NCI-H1417 treated with DMSO at 0.1 percent for 48 hours (cell line): ENCODE measurements at regions not wholly inside any gene's neighbourhood (a gene's known extent, or its start where the extent isn't known, plus 50 kb on each side); places are given as distances from the start of the nearest gene placed in this dataset.
"Not testable (repeated sequence)": the region's sequence is repeated elsewhere in the genome, so short reads cannot be mapped to it uniquely, and the experiment has no call there.

ENCODE experiments used
- DNase-seq: peaks from one replicate; lab custom pipeline; 2025; lab: John Stamatoyannopoulos, UW

DNA sequence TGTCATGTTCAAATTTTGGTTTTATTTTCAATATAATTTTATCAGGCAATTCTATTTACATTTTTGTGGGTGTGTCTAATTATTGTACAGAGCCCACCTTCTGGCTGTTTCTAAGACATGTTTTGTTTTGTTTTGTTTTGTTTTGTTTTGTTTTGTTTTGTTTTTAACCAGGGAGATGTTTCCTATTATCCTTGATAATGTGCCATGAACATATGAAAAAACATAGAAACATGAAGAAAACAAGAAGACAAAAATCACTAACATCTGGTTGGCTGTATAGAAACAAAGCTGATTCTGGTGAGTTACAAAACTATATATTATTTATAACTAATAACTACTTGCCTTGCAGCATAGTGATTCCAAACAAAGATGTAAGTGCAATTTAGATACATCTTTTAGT is 128.1 kb upstream of the TRPC4 start:
- DNase-seq = no peak

DNA sequence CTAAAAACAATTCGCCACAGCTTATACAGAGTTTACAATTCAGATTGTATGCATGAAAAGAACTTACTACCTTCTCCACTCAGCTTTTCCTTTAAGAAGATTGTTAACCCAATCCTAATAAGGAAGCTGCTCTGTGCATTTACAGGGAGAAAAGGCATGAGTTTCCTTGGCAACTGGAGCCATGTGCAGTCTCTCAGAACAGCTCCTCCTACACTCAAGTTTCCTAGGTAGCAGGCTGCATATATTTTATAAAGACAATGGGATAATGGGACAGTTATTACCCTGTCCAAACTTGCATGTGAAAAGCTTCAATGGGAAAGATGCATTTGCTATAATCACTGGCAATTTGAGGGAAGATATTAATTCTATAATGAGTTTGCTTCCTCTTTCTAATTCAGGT is 125.5 kb upstream of the TRPC4 start:
- DNase-seq = peak; percentile 38

DNA sequence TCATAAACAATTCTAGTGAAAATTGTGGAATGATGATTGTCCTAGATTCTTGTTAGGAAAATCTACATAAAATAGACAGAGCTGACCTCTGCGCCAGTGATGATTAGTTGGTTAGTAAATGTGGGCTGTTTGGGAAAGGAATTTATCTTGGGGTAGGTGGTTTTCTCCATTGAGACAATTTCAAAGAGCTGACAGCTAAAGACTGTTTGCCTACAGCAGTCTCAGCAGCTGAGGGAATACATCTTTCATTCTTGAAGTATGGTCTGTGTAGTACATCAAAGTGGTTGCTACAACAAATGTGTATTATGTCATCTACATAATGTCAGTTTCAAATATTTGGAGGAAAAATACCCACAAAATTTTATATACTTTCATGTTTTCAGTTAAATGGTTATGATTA is 117.2 kb upstream of the TRPC4 start:
- no peak for DNase-seq

DNA sequence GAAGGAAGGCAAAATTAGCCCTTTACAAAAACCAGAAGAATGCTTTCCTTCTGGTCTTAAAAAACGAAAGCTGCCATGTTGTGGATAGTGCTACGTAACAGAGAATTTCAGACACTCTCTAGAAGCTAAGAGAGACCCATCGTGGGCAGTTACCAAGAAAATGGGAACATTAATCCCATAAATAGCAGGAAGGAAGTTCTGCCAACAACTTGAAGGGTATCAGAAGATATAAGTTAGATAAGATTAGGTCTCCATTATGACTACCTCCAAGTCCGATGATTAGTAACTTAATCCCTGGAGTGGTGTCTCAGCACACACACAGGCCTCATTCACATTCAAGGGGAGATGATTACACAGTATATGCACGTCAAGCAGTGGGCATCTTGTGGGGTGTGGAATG is 115.7 kb upstream of the TRPC4 start:
- no peak for DNase-seq

DNA sequence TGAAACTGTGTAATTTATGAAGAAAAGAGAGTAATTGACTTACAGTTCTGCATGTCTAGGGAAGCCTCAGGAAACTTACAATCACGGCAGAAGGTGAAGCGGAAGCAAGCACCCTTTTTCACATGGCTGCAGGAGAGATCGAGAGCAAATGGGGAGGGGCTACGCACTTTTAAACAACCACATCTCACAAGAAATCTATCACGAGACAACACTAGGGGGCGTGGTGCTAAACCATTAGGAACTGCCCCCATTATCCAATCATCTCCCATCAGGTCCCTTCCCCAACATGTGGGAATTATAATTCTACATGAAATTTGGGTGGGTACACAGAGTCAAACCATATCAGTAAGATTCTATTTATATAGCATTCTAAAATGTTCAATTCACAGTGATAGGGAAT is 114.8 kb upstream of the TRPC4 start:
- DNase-seq = no peak

DNA sequence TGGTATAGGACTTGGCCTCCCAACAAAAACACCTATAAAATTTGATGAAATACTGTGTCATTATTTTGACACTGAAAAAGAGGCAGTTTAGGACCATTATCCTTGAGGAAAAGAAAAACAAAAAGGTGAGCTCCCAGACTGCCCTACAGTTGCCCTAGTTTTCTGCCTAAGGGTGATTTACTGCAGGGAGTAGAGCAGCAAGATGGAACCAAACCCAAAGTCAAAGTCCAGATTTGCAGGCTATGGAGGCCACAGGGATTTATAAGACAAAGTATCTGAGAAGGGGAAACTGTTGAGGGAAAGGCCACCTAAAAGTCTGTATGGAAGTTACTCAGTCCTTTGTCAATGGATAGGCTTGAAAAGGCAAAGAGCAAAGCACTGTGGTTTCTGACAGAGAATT is 112.4 kb upstream of the TRPC4 start:
- no peak for DNase-seq

DNA sequence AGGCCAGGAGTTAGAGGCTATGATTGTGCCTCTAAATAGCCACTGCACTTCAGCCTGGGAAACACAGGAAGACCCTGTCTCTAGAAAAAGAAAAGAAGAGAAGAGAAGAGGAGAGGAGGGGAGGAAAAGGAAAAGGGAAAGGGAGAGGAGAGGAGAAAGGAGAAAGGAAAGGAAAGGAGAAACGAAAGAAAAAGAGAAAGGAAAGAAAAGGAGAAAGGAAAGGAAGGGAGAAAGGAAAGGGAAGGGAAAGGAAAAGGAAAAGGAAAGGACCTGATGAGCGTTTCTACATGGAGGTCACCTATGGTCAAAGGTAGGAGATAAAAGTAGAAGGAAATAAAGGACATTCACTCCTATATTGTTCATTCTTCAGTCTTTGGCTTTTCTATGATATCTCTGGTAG is 109.1 kb upstream of the TRPC4 start:
- no peak for DNase-seq

DNA sequence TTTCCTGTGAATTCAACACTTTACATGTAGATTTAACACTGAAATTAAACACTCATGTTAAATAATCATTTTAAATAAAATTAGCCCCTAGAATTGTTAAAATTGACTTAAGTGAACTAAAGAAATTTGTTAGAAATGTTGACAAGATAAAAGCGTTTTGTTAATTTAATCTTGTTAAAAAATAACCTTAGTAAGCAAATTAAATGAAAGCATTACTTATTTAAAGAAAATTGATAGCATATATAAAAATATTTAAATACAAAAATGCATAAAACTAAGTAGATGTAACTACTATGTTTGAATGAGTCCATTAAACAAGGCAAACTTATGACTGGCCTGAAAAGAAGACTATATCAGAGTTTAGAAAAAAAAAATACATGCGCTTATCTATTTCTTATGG is 99.0 kb upstream of the TRPC4 start:
- DNase-seq = no peak

DNA sequence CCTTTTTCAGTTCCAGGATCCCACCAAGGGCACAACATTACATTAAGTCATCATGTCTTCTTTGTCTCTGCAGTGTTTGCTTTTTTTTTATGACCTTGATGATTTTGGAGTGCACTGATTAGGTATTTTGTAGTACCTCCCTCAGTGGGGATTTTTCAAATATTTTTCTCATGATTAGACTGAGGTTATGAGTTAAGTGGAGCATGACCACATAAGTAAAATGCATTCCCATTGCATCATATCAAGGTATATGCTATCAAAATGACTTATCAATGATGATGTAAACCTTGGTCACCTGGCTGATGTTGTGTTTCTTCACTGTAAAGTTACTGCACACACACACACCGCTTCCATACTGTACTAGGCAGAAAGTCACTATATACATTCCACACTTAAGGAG is 96.7 kb upstream of the TRPC4 start:
- DNase-seq = no peak

DNA sequence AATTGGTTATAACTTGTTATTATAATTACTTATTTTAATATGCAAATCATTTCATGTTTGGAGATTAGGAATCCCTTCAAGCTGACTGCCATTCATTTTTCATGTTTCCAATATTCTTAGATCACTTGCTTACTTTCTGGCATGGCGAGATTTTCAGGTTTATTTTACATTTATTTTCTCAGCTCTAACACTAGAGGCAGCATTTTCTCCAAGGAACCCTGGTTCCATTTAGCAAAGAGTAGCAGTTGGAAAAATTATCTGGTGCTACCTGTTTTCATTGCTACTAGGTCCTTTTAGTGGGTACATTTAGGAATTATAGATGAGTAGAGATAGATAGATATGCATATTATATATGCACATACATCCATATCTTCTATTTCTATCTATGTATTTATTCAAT is 90.9 kb upstream of the TRPC4 start:
- no peak for DNase-seq

DNA sequence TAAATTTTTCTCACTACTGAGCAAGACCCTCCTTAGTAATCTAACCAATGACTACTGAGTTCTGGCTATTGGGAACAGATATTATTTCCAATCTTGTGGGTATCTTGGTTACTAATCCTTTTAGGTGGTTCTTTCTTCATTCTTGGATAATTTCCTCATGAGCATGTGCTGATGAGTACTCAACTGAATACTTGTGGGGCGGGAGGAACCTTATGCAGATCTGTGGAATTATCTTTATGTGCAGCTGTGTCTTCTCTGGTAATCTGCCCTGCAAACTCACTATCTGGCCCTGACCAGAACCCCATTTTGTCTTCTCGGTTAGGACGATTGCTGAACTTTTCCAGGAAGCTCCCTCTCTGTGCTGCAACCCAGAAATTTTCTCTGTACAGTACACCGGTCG is 89.7 kb upstream of the TRPC4 start:
- DNase-seq = no peak

DNA sequence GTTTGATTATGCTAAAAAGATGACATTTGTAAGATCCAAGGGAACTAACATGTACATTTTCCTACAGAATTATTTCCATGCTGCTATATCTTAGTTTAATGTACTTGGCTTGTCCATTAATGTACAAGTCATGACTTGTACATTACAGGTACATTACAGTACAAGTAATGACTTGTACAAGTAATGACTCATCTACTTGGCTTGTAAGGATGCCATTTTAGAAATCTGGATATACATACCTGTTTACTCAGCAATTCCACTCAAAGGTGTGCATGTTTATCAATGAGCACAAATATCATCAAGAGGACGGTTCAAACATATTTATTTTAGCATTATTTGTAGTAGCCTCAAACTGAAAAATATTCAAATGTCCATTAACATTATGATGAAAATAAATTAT is 87.0 kb upstream of the TRPC4 start:
- DNase-seq = no peak

DNA sequence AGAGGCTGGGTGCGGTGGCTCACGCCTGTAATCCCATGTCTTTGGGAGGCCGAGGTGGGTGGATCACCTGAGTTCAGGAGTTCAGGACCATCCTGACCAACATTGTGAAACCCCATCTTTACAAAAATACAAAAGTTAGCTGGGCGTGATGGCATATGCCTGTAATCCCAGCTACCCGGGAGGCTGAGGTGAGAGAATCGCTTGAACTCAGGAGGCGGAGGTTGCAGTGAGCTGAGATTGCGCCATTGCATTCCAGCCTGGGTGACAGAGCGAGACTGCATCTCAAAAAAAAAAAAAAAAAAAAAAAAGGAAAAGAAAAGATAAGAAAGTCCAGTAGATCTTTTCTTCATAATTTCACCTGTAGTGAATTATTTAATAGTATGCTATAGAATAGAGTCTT is 85.0 kb upstream of the TRPC4 start:
- DNase-seq = not testable (repeated sequence)

DNA sequence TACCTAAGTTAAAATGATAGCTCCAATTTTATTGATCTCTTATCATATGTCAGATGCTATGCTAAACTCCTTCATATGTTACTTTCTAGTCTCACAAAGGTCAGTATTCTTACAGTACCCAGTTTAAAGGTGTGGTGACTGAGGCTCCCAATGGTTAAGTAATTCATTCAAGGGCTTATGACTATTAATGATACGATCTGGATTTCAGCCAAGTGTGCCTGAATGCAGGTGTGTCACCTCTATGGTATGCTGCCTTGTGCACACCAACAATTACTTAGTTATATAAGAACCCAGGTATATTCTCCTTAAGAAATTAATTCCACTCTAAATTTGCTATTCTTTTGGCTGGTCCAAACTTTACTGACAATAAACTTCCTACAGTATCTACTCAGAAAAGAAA is 84.6 kb upstream of the TRPC4 start:
- no peak for DNase-seq

DNA sequence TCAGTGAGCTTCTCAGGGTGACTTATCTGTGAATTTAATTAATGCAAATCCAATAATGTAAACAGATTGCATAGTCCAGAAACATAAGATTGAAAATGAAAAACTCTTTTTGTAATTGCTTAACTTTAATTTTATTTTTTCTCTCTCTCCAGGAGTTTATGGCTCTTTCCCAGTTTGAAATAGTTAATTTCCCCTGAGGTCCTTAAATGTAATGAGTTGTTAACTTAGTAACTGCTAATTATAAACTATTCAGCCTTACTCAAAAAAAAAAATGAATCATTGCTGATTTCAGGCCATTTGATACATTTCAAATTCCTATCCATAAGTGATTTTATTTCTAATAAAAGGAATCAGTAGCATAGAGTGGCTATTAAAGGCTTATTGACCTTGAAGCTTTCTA is 84.1 kb upstream of the TRPC4 start:
- DNase-seq = no peak

DNA sequence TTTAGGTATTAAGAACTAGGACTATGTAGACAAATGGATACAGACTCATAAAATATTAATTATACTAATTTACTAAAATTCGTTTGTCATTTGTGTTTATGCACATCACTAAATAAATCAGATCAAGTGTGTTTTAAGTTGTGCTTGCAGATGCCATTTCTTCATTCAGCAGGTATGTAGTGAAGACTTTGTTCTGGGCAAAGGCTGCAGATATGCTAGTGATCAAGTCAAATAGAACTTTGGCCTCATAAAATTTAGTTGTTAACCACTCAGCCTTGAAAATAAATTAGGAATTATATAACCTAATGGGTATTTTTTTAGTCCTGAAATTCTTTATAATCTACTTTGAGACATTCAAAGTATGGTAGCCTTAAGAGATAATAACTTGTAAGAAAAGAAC is 80.4 kb upstream of the TRPC4 start:
- no peak for DNase-seq

DNA sequence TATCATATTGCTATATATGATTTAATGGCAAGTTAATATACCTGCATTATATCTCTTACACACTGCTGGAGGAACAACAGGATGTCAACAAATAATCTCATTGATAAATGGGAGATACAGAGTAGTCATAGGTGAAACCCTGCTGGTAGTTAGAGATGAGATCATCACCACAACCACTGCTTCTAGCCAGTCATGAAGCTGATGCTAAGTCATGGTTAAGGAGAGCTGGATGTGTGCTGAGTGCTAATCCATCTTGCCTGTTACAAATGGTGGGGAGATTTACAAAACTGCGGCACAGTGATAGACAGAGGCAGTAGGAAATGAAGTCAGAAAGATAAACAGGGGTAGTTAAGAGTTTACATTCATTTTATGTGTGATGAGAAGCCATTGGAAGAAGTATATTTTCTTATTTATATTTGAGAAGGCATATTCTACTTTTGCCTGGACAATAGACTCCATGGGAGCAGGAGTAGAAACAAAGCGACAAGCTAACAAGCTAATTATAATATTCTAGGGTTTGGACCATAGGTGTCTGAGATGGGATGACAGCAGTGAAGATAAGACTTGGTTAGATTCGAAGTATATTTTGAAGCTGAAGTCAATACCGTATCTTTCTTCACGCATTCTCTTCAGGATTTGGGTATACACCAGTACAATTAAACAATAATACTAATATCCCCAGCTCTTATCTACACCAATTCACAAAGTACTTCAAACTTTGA is 78.0 kb upstream of the TRPC4 start:
- no peak for DNase-seq

DNA sequence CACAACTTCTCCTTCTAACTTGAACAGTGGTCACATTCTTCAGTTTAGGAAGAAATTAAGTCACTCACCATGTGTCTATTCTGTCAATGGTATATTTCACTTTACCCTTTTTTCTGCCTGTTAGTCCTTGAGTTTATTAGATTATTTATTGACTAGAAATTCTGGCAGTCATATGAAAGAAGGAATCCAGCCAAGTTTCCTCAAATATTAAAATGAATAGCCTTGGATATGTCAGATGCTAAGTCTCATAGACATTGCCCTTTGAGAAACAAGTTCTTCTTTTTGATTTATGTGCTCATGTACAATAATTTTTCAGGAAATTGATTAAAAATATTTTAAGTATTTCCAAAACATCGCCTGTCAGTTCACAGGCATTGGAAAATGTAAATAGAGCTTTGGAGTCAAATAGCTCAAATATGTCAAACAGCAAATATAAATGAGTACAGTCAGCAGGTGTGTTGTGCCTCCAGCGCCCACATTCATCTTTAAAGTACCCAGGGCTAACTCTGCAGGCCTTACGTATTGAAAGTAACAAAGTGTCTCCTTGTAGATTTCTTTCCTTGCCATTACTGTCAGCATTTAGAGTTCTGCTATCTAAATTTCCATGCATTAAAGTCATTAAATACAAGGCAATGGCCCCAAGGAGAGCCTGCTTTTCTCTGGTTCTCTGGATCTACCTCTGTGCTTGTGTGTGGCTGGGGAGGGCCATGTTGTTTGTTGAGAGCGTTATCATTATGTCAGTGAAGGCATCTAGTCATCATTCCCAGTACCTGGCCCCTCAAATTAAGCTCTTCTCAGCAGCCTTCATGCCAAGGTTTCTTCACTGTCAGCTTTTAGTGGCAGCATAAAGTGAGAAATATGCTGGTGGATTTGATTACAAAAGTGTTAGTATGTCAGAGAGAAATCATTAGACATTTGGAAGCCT is 76.3 kb upstream of the TRPC4 start:
- no peak for DNase-seq

DNA sequence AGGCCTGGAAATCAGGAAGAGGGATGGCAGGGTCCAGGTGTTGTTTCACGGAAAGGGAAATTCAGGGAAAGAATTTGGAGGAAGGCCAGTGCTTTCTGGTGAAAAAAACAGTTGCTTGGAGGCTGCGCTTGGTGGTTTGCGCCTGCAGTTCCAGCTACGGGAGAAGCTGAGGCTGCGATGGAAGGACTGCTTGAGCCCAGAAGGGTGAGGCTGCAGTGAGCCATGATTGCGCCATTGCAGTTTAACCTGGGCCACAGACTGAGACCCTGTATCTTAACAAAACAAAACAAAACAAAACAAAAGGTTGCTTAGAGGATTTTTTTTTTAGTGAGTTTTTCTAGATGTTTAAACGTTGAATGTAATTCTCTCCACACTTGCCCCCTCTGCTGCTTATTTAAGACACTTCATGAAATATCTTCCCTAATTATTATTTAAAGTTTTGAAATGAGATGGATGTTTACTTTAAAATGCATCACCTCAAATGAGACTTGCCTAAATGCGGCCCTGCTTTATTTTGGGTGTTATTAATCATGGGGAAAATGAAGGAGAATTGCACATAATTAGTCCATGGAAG is 75.4 kb upstream of the TRPC4 start:
- no peak for DNase-seq

DNA sequence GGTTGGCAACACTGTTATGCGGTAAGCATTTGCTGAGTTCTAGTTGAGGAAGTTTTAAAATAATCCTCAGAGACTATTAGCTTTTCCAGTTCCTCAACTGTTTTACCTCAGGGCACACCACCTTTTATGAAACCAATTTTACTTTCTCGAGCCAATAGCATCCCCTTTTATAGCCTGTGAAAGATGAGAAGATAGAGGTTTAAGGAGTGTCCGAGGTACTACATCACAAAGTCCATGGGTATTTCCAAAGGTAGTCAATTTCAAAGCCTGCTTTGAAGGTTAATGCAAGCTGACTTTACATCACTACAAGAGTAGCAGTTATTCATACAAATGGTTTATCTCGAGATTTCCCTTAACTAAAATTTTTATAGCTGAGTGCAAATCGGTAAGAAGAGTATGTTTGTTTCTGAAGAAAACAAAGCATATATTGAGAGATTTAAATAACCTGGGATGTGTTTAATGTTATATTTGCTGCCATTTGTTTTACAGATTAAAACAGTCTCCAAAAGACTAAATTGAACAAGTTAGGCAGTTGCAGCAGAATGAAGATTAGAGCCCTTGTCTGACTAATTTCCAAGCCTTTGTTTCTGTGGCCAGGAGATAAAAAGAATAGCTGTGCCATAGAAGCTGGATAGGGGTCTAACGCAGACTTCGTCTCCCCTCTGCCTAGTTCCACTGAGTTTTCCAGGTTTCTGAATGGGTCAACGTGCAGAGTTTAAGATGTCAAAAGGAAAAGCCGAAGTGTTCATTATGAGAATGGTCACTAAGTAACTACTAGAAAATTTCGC is 74.7 kb upstream of the TRPC4 start:
- DNase-seq = no peak

DNA sequence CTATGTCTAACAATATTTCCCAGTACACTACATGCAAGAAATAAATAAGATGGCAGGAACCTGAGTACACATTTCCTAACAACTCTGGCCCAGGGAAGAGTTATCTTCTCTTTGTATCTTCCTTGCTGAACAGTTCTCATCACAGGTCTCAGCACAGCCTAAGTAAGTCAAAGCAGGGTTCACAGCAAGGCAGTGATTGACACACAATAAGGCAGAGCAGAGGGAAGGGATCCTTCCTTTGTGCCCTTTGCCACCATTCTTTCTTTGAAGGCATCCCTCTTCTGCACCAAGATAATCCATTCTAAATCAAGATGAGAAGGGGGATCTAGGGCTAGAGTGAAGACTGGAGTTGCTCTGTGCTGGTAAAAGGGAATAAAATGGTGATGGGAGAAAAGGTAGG is 73.4 kb upstream of the TRPC4 start:
- DNase-seq = no peak
